ENCODE measurements at regions not wholly inside any gene's neighbourhood (a gene's known extent, or its start where the extent isn't known, plus 50 kb on each side); places are given as distances from the start of the nearest gene placed in this dataset.

DNA sequence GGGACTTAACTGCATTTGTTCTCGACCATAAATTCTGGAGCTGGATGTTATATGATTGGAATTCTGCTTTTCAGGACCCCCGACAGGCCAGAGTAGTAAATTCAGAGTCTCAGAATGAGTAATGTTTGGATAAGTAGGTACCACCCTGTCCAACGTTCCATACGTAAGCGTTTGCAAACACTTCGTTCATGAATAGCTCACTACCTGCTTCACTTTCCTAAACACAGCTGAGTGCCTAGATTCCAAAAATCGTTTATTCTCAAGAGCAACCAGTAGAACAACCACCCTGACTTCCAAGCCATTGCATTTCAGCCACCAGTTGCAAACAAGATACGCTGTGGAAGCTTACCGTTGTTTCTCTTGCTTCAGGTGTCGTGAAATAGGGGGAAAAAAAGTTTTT is 101.3 kb upstream of the DMRT1 start:
- Histone ChIP-seq H3K36me3 (ENCODE audit: control insufficient read depth in 2 of 2, extremely low read depth in 1 of 2, insufficient read depth in 2 of 2, low read length in 2 of 2) (peaks cover 46 to 58% of the 10 kb centered on the region in 2 experiments), H3K4me2 (ENCODE audit: insufficient read depth, low read length) (no peak overlapping the region), H2AFZ (ENCODE audit: low read depth, low read length) (no peak overlapping the region), H3K4me1 (ENCODE audit: control insufficient read depth, extremely low read depth, insufficient read depth, low read length) (peaks cover 4% of the 10 kb centered on the region), H3K4me3 (replicated peaks in 1 of 3; ENCODE audit: insufficient read depth in 1 of 3, low read depth in 1 of 3, low read length in 3 of 3) (no peak overlapping the region), H3K27me3 (ENCODE audit: control insufficient read depth in 2 of 2, insufficient read depth in 2 of 2, low read length in 2 of 2) (no peaks in the 10 kb centered on the region), H3K9me3 (replicated peaks; ENCODE audit: control insufficient read depth, insufficient read depth, low read length) (no peaks in the 10 kb centered on the region), H3K27ac (ENCODE audit: insufficient read depth, low read depth, low read length) (no peak overlapping the region), H3K79me2 (ENCODE audit: control insufficient read depth, insufficient read depth, low read length) (no peaks in the 10 kb centered on the region), H4K20me1 (replicated peaks; ENCODE audit: control insufficient read depth, extremely low read depth, insufficient read depth, low read length) (no peaks in the 10 kb centered on the region), H3K9me1 (replicated peaks; ENCODE audit: control insufficient read depth, extremely low read depth, insufficient read depth, low read length) (no peaks in the 10 kb centered on the region), H3K9ac (replicated peaks; ENCODE audit: extremely low read depth, insufficient read depth, low read length) (no peak overlapping the region)
- TF ChIP-seq, protein P1, sequence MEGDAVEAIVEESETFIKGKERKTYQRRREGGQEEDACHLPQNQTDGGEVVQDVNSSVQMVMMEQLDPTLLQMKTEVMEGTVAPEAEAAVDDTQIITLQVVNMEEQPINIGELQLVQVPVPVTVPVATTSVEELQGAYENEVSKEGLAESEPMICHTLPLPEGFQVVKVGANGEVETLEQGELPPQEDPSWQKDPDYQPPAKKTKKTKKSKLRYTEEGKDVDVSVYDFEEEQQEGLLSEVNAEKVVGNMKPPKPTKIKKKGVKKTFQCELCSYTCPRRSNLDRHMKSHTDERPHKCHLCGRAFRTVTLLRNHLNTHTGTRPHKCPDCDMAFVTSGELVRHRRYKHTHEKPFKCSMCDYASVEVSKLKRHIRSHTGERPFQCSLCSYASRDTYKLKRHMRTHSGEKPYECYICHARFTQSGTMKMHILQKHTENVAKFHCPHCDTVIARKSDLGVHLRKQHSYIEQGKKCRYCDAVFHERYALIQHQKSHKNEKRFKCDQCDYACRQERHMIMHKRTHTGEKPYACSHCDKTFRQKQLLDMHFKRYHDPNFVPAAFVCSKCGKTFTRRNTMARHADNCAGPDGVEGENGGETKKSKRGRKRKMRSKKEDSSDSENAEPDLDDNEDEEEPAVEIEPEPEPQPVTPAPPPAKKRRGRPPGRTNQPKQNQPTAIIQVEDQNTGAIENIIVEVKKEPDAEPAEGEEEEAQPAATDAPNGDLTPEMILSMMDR (IDR thresholded peaks at IDR 0.05; ENCODE audit: extremely low read depth in 1 of 2, insufficient read depth in 1 of 2, low read depth in 1 of 2, low read length in 2 of 2): no peak
- TF ChIP-seq POLR2AphosphoS5 (IDR thresholded peaks at IDR 0.05; ENCODE audit: insufficient read depth, low read depth, low read length) (no peak), EZH2 (IDR thresholded peaks at IDR 0.05; ENCODE audit: borderline replicate concordance, low read depth, low read length, severe bottlenecking) (no peak), GATA2 (IDR thresholded peaks at IDR 0.05; ENCODE audit: insufficient read depth, insufficient read length, low read depth, low read length) (no peak), MYC (IDR thresholded peaks at IDR 0.05; ENCODE audit: low read depth, low read length) (no peak), POLR2A (IDR thresholded peaks at IDR 0.05; ENCODE audit: low read depth, low read length) (no peak), FOS (IDR thresholded peaks at IDR 0.05; ENCODE audit: borderline replicate concordance, insufficient read depth, low read length) (no peak), JUN (IDR thresholded peaks at IDR 0.05; ENCODE audit: borderline replicate concordance, insufficient read depth, insufficient read length, low read depth) (no peak)
- TF ChIP-seq, protein P2, sequence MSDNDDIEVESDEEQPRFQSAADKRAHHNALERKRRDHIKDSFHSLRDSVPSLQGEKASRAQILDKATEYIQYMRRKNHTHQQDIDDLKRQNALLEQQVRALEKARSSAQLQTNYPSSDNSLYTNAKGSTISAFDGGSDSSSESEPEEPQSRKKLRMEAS (IDR thresholded peaks at IDR 0.05; ENCODE audit: insufficient read depth, insufficient read length): no peak
- ChIA-PET CTCF (interaction anchor here (1.4 to 1.8 kb wide), 2 partner anchors 9 to 16 kb away, joined by 4 to 5 read pairs; no protein-coding TSS in a partner anchor), POLR2A (no interaction called here)
- no peak for DNase-seq (ENCODE audit: low read depth, low spot score)
- intact Hi-C loops (cut with micrococcal nuclease): no loop called here
- dilution Hi-C loops (cut with MboI; ENCODE audit: extremely low pct_ligation_motif_present, low sequenced_read_pairs): no loop called here
- no TSS peak for BruUV-seq (replicated peaks)
- FAIRE-seq: no peak

Measured in endothelial cell of umbilical vein (primary cell).